Transverse colon (tissue), 4 donors: ENCODE measurements at regions not wholly inside any gene's neighbourhood (a gene's known extent, or its start where the extent isn't known, plus 50 kb on each side); places are given as distances from the start of the nearest gene placed in this dataset.

Experiments
- DNase-seq: peaks from one replicate; pipeline ENCODE4 v3.0.0-alpha.2; 2019
- H3K27ac ChIP-seq, 4 donors: fragments of 200-600 bp; sonication (generic); 2 replicates each; pipeline ENCODE4 v1.5.1; 2016 to 2018; ENCODE audit warnings: inconsistent platforms in 4 of 4
- H3K27me3 ChIP-seq: fragments of 200-600 bp; sonication (generic); 2 replicates; pipeline ENCODE4 v1.5.1; 2017; ENCODE audit warnings: inconsistent platforms
- H3K36me3 ChIP-seq, 4 donors: fragments of 200-600 bp; sonication (generic); 2 replicates each; pipeline ENCODE4 v1.5.1; 2017 to 2019; ENCODE audit warnings: inconsistent platforms in 4 of 4
- H3K4me1 ChIP-seq, 4 donors: fragments of 200-600 bp; sonication (generic); 2 replicates each; pipeline ENCODE4 v1.5.1; 2017 to 2020; ENCODE audit warnings: inconsistent platforms in 4 of 4
- H3K4me3 ChIP-seq, 4 donors: fragments of 200-600 bp; sonication (generic); 1 replicate in 1 of 4; 2 replicates in 3 of 4; pipeline versions ENCODE4 v1.5.1 to v1.6.1; 2017 to 2019; ENCODE audit warnings: inconsistent platforms in 4 of 4
- H3K9me3 ChIP-seq, 2 donors: fragments of 200-600 bp; sonication (generic); 2 replicates each; pipeline ENCODE4 v1.5.1; 2017 to 2019; ENCODE audit warnings: inconsistent platforms in 2 of 2
- CTCF ChIP-seq, 5 experiments: fragments of 200-600 bp in 3 of 5; fragments of 450-650 bp in 2 of 5; sonication (generic) in 3 of 5; IDR thresholded peaks; 1 replicate in 2 of 5; 2 replicates in 3 of 5; pipeline ENCODE4 v1.5.1; 2016 to 2017; ENCODE audit warnings: antibody characterized with exemption in 5 of 5, inconsistent platforms in 3 of 5, mild to moderate bottlenecking in 2 of 5, moderate library complexity in 1 of 5
- EP300 ChIP-seq: sonication (generic); formaldehyde crosslinking; IDR thresholded peaks from one replicate; pipeline ENCODE4 v1.6.1; 2017; ENCODE audit warnings: antibody characterized with exemption, low read depth
- POLR2A ChIP-seq: fragments of 450-650 bp; IDR thresholded peaks from one replicate; pipeline ENCODE4 v1.6.1; 2016; ENCODE audit warnings: antibody characterized with exemption, mild to moderate bottlenecking, moderate library complexity
- POLR2AphosphoS5 ChIP-seq, 3 donors: sonication (generic); formaldehyde crosslinking; IDR thresholded peaks; one replicate each; pipeline ENCODE4 v1.6.1; 2016; ENCODE audit warnings: antibody characterized with exemption in 3 of 3
- WGBS, 2 donors: methylation state at CpG; one replicate each; pipeline ENCODE4 v1.1.5; 2018; ENCODE audit warnings: low coverage in 1 of 2; 5-methylcytosine and 5-hydroxymethylcytosine counted together
- in situ Hi-C, 4 donors: fragments of 200-750 bp; cut with MboI; loops; one replicate each; pipeline versions ENCODE4 v1.15.0 to v1.15.1; 2017; ENCODE audit warnings: low sequenced_read_pairs in 3 of 4, low pct_ligation_motif_present in 1 of 4, low pct_unique_long_range_greater_than_20kb in 1 of 4
- intact Hi-C: fragments of 100-400 bp; cut with DNase I; formaldehyde crosslinking; loops from one replicate; pipeline ENCODE4 v1.15.1; 2023; ENCODE audit warnings: low total_unique reads

- no peaks in the 10 kb centered on the region for H3K36me3 ChIP-seq
- in situ Hi-C loops = no loop called here
- WGBS, 2 donors = 55% methylated on average over 1 of the region's 1 CpG; no CpG with 5 or more reads in 1 of the 2 donors
- intact Hi-C loops = no loop called here
- no peak overlapping the region for H3K27ac ChIP-seq
- no peaks in the 10 kb centered on the region for H3K9me3 ChIP-seq
- no peak for DNase-seq
- peaks cover 0 to 2% (median 0%) of the 10 kb centered on the region in 4 donors for H3K4me1 ChIP-seq
- TF ChIP-seq EP300 = no peak
- no peak for TF ChIP-seq POLR2A
- no peak for TF ChIP-seq CTCF (IDR thresholded peaks at IDR 0.05)
- H3K27me3 ChIP-seq = no peaks in the 10 kb centered on the region
- no peak overlapping the region for H3K4me3 ChIP-seq
Observed at GRCh38 chr1:177784936-177785335, 184.9 kb downstream of the SEC16B start.

- DNase-seq = no peak
- Histone ChIP-seq H3K4me3 (no peak overlapping the region), H3K9me3 (no peaks in the 10 kb centered on the region), H3K27me3 (no peaks in the 10 kb centered on the region), H3K27ac (no peak overlapping the region), H3K36me3 (no peaks in the 10 kb centered on the region), H3K4me1 (peaks cover 0 to 6% (median 0%) of the 10 kb centered on the region in 4 donors)
- in situ Hi-C loops (no loop called here), intact Hi-C loops (no loop called here)
- TF ChIP-seq EP300 = no peak
- 66 to 100% methylated on average over 1 of the region's 1 CpG for WGBS, 2 donors
Observed at GRCh38 chr1:177784409-177784808, 185.4 kb downstream of the SEC16B start.

- no peak overlapping the region for H3K4me3 ChIP-seq
- no peak overlapping the region for H3K27ac ChIP-seq
- H3K27me3 ChIP-seq = no peaks in the 10 kb centered on the region
- peaks cover 0 to 6% (median 0%) of the 10 kb centered on the region in 4 donors for H3K4me1 ChIP-seq
- in situ Hi-C loops (no loop called here), intact Hi-C loops (no loop called here)
- no peaks in the 10 kb centered on the region for H3K36me3 ChIP-seq
- 60 to 80% methylated on average over 4 of the region's 4 CpGs for WGBS, 2 donors
- no peak for TF ChIP-seq CTCF (IDR thresholded peaks at IDR 0.05)
- DNase-seq = no peak
- H3K9me3 ChIP-seq = no peaks in the 10 kb centered on the region
Observed at GRCh38 chr1:177783051-177783450, 186.8 kb downstream of the SEC16B start.

GRCh38 chr1:177780096-177780700, 189.7 kb downstream of the SEC16B start:
- Histone ChIP-seq H3K4me1 (peaks cover 0 to 6% (median 0%) of the 10 kb centered on the region in 4 donors), H3K9me3 (no peaks in the 10 kb centered on the region), H3K4me3 (no peak overlapping the region), H3K27ac (no peak overlapping the region), H3K27me3 (no peaks in the 10 kb centered on the region), H3K36me3 (no peaks in the 10 kb centered on the region)
- intact Hi-C loops = no loop called here
- DNase-seq = no peak
- TF ChIP-seq EP300 (no peak), CTCF (IDR thresholded peaks at IDR 0.05) (peak; percentile 36 to 56 (median 44))
- in situ Hi-C loops = no loop called here
- WGBS, 2 donors = 20% methylated on average over 5 of the region's 5 CpGs

- intact Hi-C loops = no loop called here
- Histone ChIP-seq H3K4me1 (peaks cover 0 to 6% (median 0%) of the 10 kb centered on the region in 4 donors), H3K9me3 (peaks cover 0 to 2% of the 10 kb centered on the region in 2 donors), H3K27ac (no peak overlapping the region), H3K4me3 (no peak overlapping the region), H3K36me3 (no peaks in the 10 kb centered on the region), H3K27me3 (no peaks in the 10 kb centered on the region)
- WGBS, 2 donors = 62 to 68% methylated on average over 3 to 10 of the region's 10 CpGs
- in situ Hi-C loops = no loop called here
- no peak for TF ChIP-seq POLR2AphosphoS5 (IDR thresholded peaks at IDR 0.05)
- TF ChIP-seq CTCF (IDR thresholded peaks at IDR 0.05) = no peak
- no peak for TF ChIP-seq POLR2A
- TF ChIP-seq EP300 = no peak
- no peak for DNase-seq
Observed at GRCh38 chr1:177779166-177779965, 190.5 kb downstream of the SEC16B start.
